Fibroblast of the conjunctiva (primary cell): ENCODE measurements at regions not wholly inside any gene's neighbourhood (a gene's known extent, or its start where the extent isn't known, plus 50 kb on each side); places are given as distances from the start of the nearest gene placed in this dataset.
"Not testable (repeated sequence)": the region's sequence is repeated elsewhere in the genome, so short reads cannot be mapped to it uniquely, and the experiment has no call there.

ENCODE experiments used
- DNase-seq: peaks from one replicate; pipeline ENCODE4 v3.0.0-alpha.2; 2010; ENCODE audit warnings: low read depth

DNA sequence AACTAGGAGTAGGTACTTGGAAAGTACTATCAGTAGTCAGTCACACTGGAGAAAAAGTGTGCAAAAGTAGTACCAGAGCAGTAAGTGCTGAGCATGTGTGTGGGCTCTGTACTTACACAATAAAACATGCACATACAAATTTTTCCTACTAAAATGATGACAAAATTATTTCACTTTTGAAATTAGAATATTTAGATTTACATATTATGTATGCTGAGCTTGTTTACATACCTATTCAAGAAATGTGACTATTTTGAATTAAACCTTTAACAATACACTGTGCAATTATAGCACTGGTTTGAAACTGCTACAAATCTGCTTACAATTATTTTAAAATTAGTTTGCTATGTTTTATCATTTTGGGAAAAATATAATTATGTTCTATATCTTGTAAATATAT lies 2781.6 kb upstream of the PCDH20 start:
- no peak for DNase-seq

- DNase-seq = no peak
These were observed 2771.0 kb upstream of the PCDH20 start for GRCh38 chr13:64186503-64187250.

- DNase-seq = no peak
These were observed 2770.4 kb upstream of the PCDH20 start for GRCh38 chr13:64186071-64186470.

DNA sequence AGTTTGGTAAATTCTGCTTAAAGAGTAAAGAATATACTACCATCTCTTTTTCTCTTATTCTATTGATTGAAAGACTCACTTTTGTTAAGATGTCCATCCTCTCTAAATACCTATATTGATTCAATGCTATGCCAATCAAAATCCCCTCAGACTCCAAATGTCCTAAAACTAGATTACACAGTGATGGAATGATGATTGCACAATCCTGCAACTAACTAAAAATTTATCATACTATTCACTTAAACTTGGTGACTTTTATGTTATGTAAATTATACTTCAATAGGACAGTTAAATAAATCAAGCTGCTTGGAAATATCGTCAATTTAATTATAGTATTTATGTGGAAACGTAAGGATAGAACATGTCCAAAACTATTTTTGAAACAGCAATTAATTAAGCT lies 2765.1 kb upstream of the PCDH20 start:
- DNase-seq = no peak

- DNase-seq = no peak
These were observed 2750.2 kb upstream of the PCDH20 start for GRCh38 chr13:64165826-64166225.

- no peak for DNase-seq
These were observed 2748.8 kb upstream of the PCDH20 start for GRCh38 chr13:64164435-64164834.

- no peak for DNase-seq
These were observed 2744.8 kb upstream of the PCDH20 start for GRCh38 chr13:64160479-64160878.

DNA sequence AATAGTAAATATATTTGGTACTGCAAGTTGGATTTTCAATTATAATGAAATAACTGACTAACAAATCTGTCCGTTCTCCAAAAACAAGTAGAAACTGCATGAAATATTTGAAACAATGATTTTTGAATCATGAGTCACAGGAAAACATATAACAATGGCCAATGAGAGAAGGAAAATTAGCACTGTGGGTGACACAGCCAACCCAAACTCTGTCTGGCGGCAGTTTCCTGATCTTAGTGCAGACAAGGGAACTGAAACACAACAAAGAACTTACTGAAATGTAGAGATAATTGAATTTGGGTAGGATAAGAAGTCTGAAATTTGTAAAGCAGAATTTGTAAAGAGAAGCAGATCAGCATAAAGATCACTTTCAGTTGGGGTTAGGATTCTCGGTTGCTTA lies 2743.3 kb upstream of the PCDH20 start:
- DNase-seq = peak; percentile 76

DNA sequence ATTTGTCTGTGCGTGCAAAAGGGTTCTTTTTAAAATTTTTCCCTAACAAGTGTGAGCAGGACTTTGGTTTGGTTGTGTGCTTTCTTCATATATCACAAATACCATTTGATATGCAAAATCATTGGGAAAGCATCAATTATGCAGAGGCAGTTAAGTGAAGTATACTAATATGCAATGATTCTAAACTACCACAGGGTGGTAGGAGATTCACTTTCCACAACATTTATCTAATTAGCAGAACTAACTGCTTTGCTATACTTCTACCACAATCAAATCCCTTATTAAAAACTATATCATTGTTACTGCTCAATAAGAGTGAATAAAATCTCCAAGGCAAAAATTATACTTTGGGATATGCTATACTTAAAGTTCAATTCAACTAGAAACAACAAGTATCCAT lies 2738.9 kb upstream of the PCDH20 start:
- DNase-seq = peak; percentile 57

DNA sequence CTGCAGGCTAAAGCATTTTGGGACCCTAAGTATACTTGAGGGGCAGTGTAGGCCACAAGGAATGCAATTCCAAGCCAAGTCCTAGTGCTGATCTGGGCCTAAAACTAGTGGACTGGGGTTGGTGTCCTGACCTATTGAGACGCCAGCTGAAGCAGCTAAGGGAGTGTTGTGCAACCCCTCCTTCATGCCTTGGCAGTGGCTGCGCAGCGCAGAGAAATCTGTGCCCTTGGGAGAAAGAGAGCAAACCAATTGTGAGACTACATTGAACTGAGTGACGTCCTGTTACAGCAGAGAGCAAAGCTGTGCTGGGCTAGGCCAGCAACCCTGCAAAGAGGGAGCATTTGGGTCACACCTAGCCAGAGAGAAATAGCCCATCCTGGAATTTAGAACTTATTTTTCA lies 2715.0 kb upstream of the PCDH20 start:
- no peak for DNase-seq

- DNase-seq = no peak
These were observed 2714.5 kb upstream of the PCDH20 start for GRCh38 chr13:64130171-64130570.

DNA sequence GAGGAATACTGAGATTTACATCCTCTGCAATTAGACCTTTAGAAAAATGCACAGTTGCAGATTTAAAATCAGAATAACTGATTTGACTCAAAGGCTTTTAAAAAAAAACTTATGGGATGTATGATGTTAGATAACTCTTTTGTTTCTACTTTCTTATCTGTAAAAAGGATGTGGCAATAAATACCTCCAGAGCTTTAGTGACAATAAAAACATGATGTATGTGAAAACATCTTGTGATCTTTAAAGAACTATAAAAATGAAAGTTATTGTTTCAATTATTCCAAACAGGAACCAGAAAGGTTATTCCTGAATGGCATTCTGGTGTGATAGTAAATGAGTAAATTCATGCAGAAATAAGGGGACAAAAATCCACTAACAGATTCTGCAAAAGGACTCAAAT lies 2712.2 kb upstream of the PCDH20 start:
- DNase-seq = no peak

DNA sequence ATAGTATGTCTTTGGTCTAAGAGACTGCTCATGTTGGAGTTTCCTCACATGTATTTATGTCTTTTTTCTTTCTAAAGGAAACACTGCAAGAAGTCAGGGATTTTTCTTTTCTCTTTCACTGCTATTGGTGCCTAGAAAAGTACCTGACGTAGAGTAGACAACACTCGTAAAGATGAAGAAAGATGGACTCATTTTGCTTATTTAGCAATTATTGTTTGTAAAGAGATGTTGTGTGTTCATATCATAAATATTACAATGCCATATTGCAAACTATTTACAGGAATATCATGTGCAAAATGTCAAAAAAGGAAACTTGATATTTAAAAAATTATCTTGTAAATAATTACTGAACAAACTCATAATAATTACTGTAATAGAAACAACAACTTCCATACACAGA lies 2711.5 kb upstream of the PCDH20 start:
- no peak for DNase-seq

DNA sequence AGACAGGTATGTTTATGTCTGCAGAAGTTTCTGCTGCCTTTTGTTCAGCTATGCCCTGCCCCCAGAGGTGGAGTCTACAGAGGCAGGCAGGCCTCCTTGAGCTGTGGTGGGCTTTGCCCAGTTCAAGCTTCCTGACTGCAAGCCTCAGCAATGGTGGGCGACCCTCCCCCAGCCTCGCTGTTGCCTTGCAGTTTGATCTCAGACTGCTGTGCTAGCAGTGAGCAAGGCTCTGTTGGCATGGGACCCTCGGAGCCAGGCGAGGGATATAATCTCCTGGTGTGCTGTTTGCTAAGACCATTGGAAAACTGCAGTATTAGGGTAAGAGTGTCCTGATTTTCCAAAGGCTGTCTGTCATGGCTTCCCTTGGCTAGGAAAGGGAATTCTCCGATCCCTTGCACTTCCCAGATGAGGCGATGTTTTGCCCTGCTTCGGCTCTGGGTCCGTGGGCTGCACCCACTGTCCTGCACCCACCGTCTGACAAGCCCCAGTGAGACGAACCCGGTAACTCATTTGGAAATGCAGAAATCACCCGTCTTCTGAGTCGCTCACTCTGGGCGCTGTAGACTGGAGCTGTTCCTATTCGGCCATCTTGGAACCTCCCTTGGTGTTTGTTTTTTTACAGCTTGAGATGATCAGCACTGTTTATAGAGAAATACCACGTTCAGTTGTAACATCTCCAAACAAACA lies 2705.5 kb upstream of the PCDH20 start:
- not testable (repeated sequence) for DNase-seq

DNA sequence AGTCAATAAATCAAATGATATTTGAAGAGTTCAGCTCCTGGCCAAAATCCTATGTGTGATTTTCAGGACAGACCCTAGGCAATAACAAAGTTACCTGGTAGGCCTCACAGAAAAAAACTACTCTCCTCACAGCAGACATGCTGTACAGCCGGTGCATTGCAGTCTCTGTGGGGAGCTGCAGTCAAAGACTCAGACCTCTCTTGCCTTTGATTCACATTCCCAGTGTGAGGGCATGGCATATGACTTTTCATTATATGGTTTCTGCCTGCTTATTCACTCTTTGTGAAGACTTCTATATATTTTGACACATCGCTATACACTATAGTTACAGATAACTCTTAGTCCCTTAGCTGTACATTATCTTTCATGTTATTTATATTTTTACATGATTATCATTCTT lies 2684.3 kb upstream of the PCDH20 start:
- no peak for DNase-seq

- no peak for DNase-seq
These were observed 2674.7 kb upstream of the PCDH20 start for GRCh38 chr13:64090311-64090710.

GRCh38 chr13:64088491-64088890 lies 2672.8 kb upstream of the PCDH20 start:
- DNase-seq = no peak

DNA sequence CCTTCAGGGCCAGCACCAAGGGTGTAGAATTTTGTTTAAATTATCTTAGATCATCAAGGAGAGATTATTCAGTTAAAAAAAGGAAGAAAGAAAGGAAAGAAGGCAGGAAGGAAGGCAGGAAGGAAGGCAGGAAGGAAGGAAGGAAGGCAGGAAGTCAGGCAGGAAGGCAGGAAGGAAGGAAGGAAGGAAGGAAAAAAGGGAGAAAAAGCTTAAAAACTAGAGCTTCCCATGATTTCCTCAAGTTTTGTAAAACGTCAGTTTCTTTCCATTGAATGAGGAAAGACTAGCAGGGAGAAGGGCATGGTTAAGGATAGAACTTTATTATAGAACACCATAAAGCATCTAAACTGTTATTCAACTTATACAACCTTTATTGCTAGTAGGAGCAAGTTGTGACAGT lies 2672.0 kb upstream of the PCDH20 start:
- no peak for DNase-seq

- no peak for DNase-seq
These were observed 2668.2 kb upstream of the PCDH20 start for GRCh38 chr13:64083811-64084210.

GRCh38 chr13:64083396-64083795 lies 2667.7 kb upstream of the PCDH20 start:
- no peak for DNase-seq

- no peak for DNase-seq
These were observed 2662.9 kb upstream of the PCDH20 start for GRCh38 chr13:64078480-64078936.

DNA sequence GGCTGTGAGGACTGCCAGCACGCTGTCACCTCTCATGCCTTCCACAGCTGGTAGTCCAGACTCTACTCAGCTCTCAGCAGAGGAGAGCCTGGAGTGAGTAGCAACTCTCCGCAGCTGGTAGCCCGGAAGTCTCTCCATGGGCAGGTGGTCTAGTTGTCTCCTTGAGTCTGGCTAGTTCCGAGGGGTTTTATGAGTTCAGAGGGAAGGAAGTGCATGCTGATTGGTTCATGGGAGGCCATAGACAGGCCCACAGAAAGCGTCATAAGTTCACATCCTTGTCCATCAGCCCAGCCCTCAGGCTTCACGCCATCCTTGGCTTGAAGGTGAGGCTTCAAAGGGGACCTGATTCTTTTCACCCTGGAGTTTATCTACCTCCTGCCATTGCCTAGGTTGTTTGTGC lies 2662.4 kb upstream of the PCDH20 start:
- no peak for DNase-seq

DNA sequence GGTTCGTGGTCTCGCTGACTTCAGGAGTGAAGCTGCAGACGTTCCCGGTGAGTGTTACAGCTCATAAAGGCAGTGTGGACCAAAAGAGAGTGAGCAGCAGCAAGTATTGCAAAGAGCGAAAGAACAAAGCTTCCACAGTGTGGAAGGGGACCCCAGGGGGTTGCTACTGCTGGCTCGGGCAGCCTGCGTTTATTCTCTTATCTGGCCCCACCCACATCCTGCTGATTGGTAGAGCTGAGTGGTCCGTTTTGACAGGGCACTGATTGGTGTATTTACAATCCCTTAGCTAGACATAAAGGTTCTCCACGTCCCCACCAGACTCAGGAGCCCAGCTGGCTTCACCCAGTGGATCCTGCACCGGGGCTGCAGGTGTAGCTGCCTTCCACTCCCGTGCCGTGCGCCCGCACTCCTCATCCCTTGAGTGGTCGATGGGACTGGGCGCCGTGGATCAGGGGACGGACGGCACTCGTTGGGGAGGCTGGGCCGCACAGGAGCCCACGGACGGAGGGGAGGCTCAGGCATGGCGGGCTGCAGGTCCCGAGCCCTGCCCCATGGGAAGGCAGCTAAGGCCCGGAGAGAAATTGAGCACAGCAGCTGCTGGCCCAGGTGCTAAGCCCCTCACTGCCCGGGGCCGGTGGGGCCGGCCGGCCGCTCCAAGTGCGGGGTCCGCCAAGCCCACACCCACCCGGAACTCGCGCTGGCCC lies 2661.6 kb upstream of the PCDH20 start:
- DNase-seq = not testable (repeated sequence)
